ENCODE measurements at regions not wholly inside any gene's neighbourhood (a gene's known extent, or its start where the extent isn't known, plus 50 kb on each side); places are given as distances from the start of the nearest gene placed in this dataset.

- TF ChIP-seq, protein P1, sequence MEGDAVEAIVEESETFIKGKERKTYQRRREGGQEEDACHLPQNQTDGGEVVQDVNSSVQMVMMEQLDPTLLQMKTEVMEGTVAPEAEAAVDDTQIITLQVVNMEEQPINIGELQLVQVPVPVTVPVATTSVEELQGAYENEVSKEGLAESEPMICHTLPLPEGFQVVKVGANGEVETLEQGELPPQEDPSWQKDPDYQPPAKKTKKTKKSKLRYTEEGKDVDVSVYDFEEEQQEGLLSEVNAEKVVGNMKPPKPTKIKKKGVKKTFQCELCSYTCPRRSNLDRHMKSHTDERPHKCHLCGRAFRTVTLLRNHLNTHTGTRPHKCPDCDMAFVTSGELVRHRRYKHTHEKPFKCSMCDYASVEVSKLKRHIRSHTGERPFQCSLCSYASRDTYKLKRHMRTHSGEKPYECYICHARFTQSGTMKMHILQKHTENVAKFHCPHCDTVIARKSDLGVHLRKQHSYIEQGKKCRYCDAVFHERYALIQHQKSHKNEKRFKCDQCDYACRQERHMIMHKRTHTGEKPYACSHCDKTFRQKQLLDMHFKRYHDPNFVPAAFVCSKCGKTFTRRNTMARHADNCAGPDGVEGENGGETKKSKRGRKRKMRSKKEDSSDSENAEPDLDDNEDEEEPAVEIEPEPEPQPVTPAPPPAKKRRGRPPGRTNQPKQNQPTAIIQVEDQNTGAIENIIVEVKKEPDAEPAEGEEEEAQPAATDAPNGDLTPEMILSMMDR (IDR thresholded peaks at IDR 0.05) = no peak
- TF ChIP-seq POLR2AphosphoS5 (IDR thresholded peaks at IDR 0.05) (no peak), POLR2A (IDR thresholded peaks at IDR 0.05) (no peak)
Measured at GRCh38 chr7:48755061-48755555, 169.2 kb upstream of the CDC14C start.
